ENCODE measurements at regions not wholly inside any gene's neighbourhood (a gene's known extent, or its start where the extent isn't known, plus 50 kb on each side); places are given as distances from the start of the nearest gene placed in this dataset.
"Not testable (repeated sequence)": the region's sequence is repeated elsewhere in the genome, so short reads cannot be mapped to it uniquely, and the experiment has no call there.

DNA sequence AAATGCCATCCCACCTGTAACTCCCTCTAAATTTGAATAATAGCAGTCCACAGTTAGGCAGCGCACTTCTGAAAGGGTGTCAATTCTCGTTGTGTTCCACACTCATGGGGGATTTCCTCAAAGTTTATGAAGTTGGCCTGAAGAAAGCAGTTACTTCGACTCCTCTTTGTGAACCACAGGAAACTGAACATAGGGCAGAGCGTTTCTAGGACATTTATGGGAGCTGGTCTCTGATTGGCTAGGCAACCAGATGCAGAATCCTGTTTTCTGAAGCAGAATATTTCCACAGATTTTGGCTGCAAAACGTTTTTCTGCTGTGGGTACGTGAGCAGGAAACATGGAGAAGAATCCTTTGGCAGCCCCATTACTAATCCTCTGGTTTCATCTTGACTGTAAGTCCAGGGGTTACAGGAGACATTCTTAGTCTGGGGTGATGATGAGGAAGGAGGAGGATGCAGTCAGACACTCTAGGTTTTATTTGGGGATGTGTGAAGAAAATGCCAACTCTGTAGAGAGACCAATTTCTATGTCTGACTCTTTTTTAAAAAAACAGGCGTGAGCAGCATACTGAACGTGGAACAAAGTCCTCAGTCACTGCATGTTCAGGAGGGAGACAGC, 431.5 kb upstream of the OR4E1 start:
- intact Hi-C loops (cut with DNase I; ENCODE audit: low total_unique reads) = no loop called here
- 44 to 50% methylated on average over 8 of the region's 8 CpGs for WGBS, 2 donors
- DNase-seq = no peak
- Histone ChIP-seq H3K4me3 (no peak overlapping the region), H3K27ac (no peak overlapping the region), H3K36me3 (ENCODE audit: low read depth, missing control alignments) (no peaks in the 10 kb centered on the region), H3K9me3 (no peaks in the 10 kb centered on the region), H3K27me3 (no peaks in the 10 kb centered on the region), H3K4me1 (no peaks in the 10 kb centered on the region)
- TF ChIP-seq POLR2A (IDR thresholded peaks at IDR 0.05) = no peak
- TF ChIP-seq, protein P1, sequence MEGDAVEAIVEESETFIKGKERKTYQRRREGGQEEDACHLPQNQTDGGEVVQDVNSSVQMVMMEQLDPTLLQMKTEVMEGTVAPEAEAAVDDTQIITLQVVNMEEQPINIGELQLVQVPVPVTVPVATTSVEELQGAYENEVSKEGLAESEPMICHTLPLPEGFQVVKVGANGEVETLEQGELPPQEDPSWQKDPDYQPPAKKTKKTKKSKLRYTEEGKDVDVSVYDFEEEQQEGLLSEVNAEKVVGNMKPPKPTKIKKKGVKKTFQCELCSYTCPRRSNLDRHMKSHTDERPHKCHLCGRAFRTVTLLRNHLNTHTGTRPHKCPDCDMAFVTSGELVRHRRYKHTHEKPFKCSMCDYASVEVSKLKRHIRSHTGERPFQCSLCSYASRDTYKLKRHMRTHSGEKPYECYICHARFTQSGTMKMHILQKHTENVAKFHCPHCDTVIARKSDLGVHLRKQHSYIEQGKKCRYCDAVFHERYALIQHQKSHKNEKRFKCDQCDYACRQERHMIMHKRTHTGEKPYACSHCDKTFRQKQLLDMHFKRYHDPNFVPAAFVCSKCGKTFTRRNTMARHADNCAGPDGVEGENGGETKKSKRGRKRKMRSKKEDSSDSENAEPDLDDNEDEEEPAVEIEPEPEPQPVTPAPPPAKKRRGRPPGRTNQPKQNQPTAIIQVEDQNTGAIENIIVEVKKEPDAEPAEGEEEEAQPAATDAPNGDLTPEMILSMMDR (IDR thresholded peaks at IDR 0.05) = no peak

DNA sequence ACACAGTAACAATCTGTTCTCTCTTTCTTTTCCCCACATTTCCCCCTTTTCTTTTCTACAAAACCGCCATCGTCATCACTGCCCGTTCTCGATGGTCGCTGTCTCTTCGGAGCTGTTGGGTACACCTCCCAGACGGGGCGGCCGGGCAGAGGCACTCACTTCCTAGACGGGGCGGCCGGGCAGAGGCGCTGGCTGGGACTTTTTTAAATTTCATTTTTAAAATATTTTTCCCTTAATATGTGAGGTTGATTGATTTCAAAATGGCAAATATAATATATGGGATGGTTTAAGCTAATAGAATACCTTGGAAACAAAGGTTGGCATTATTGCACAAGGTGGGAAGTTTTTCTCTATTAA, 427.1 kb upstream of the OR4E1 start:
- H3K4me3 ChIP-seq; DNase-seq; H3K4me1 ChIP-seq; H3K36me3 ChIP-seq (ENCODE audit: low read depth, missing control alignments); H3K27me3 ChIP-seq; H3K9me3 ChIP-seq; intact Hi-C loops (cut with DNase I; ENCODE audit: low total_unique reads); H3K27ac ChIP-seq: not testable (repeated sequence)
- 73 to 75% methylated on average over 13 of the region's 13 CpGs for WGBS, 2 donors

DNA sequence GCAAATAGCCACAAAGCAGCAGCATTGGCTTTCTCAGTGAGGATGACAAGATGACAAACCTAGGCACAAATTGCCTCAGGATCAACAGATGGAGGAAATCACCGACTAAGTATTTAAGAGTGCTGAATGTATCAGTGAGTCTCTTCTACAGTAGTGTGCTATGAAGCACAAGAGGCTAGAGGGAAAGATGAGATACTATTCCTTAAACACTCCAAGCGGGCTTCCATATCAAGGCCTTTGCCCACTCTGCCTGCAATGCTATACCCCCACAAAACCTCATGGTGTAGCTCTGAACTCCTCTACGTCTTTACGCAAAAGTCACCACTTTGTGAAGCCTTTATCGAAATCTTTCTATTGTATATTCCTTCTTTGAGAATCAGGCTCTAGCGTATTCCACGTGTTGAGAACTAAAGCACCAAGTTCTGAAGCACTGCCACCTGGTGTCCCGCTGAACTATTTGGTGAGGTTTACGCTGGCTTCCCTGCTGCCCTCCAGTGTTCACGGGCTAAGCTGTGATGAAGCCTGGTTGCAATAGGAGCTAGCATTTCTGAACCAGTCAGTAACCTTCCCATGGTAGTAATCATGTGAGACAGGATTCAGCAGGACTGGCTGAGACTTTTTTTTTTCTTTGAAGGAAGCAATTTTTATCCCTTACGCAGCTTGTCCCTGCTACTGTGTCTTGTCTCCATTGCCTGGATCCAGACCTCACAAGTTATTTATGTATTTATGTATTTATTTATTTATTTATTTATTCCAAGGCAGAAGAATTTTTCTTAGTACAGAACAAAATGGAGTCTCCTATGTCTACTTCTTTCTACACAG, 426.5 kb upstream of the OR4E1 start:
- TF ChIP-seq, protein P1 (IDR thresholded peaks at IDR 0.05) = peak in 2 of 3 experiments; percentile 36 to 59
- no peak for TF ChIP-seq POLR2A (IDR thresholded peaks at IDR 0.05)
- no peak overlapping the region for H3K27ac ChIP-seq
- WGBS, 2 donors = 34 to 40% methylated on average over 11 of the region's 11 CpGs
- H3K4me3 ChIP-seq = no peak overlapping the region
- H3K4me1 ChIP-seq = peaks cover 4% of the 10 kb centered on the region
- peak; percentile 84 for DNase-seq
- no peaks in the 10 kb centered on the region for H3K36me3 ChIP-seq (ENCODE audit: low read depth, missing control alignments)
- no peaks in the 10 kb centered on the region for H3K27me3 ChIP-seq
- no peaks in the 10 kb centered on the region for H3K9me3 ChIP-seq
- intact Hi-C loops (cut with DNase I; ENCODE audit: low total_unique reads) = no loop called here

DNA sequence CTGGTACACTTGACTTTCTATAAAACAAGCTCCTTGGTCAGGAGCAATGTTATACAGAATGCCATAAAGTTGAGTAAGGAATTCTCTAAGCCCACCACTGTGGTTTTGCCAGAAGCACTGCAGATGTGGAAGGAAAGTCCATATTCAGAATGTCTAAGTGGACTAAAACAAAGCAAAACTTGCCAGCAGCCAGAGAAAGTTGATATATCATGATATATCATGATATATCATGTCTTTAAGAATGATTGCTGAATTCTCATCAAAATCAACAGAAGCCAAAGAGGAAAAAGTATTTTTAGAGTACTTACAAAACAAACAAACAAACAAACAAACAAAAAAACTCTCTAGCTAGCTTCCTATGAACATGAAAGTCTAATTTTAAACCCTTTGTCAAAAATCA, 424.8 kb upstream of the OR4E1 start:
- H3K27me3 ChIP-seq = no peaks in the 10 kb centered on the region

DNA sequence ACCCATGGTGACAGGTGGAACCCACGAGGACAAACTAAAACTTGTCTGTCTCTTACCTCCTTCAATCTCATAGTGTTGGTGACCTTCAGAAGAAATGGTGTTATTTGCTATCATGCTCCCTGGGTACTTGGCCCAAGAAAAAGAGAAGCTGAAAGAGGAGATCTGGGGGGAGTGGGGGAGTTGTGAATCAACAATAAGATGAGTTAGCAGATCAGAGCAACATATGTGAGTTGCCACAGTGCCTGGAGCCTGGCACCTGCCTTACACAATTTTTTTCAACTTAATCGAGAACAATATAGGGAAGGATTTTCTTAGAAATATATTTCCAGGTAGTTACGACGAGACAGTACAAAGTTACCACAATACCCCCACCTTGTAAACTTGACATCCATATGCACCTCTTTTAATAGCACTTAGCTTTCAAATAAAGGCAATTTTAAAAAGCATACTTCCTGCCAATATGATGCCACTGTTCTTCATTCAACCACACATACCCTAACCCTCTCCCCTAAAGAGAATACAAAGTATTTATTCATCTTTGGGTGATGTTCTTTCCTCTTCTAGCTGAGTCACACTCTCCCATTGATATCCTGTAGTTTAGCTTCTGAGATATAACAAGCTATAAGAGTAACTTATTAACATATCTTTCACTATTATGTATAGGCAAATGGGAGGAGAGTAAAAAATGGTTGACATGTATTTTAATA, 424.1 kb upstream of the OR4E1 start:
- WGBS, 2 donors = 77 to 78% methylated on average over 4 of the region's 4 CpGs
- no peaks in the 10 kb centered on the region for H3K27me3 ChIP-seq
- intact Hi-C loops (cut with DNase I; ENCODE audit: low total_unique reads) = no loop called here
- no peak overlapping the region for H3K27ac ChIP-seq
- H3K36me3 ChIP-seq (ENCODE audit: low read depth, missing control alignments) = no peaks in the 10 kb centered on the region
- TF ChIP-seq, protein P1 (IDR thresholded peaks at IDR 0.05) = no peak
- TF ChIP-seq POLR2A (IDR thresholded peaks at IDR 0.05) = no peak
- DNase-seq = no peak
- H3K4me1 ChIP-seq = peaks cover 4% of the 10 kb centered on the region
- H3K4me3 ChIP-seq = no peak overlapping the region
- H3K9me3 ChIP-seq = no peaks in the 10 kb centered on the region

More for the DNA sequence above, 424.8 kb upstream of the OR4E1 start:
- Histone ChIP-seq H3K9me3 (no peaks in the 10 kb centered on the region), H3K36me3 (ENCODE audit: low read depth, missing control alignments) (no peaks in the 10 kb centered on the region), H3K4me1 (peaks cover 4% of the 10 kb centered on the region), H3K27ac (no peak overlapping the region), H3K4me3 (no peak overlapping the region)
- no peak for DNase-seq
- intact Hi-C loops (cut with DNase I; ENCODE audit: low total_unique reads) = no loop called here
- no peak for TF ChIP-seq POLR2A (IDR thresholded peaks at IDR 0.05)
- TF ChIP-seq, protein P1 (IDR thresholded peaks at IDR 0.05) = no peak
